OCI-LY3 (cell line): ENCODE measurements at regions not wholly inside any gene's neighbourhood (a gene's known extent, or its start where the extent isn't known, plus 50 kb on each side); places are given as distances from the start of the nearest gene placed in this dataset.

Source experiments
- H2AFZ ChIP-seq: fragments of 200-600, 300-600 bp; shearing (Covaris generic); 2 replicates; pipeline ENCODE4 v1.6.0; 2014; ENCODE audit warnings: antibody characterized with exemption, low read depth, low read length
- H3K27ac ChIP-seq: fragments of 200-600, 300-600 bp; sonication (generic); 2 replicates; pipeline ENCODE4 v1.5.1; 2014; ENCODE audit warnings: mild to moderate bottlenecking, low read length, moderate library complexity, mixed read lengths
- H3K27me3 ChIP-seq: fragments of 200-600, 300-600 bp; sonication (generic); 2 replicates; pipeline ENCODE4 v1.6.1; 2014; ENCODE audit warnings: low read depth, low read length, mixed read lengths
- H3K36me3 ChIP-seq: fragments of 200-600, 300-600 bp; sonication (generic); replicated peaks from 2 replicates; pipeline ENCODE3; 2014; ENCODE audit warnings: low read depth, low read length, mixed read lengths
- H3K4me1 ChIP-seq: fragments of 300-600, 200-600 bp; sonication (generic); 2 replicates; pipeline ENCODE4 v1.6.1; 2014; ENCODE audit warnings: low read length, mixed read lengths
- H3K4me2 ChIP-seq: fragments of 200-600, 300-600 bp; sonication (generic); 2 replicates; pipeline ENCODE4 v1.6.1; 2014; ENCODE audit warnings: low read length, mixed read lengths
- H3K4me3 ChIP-seq: fragments of 300-600, 200-600 bp; sonication (generic); 2 replicates; pipeline ENCODE4 v1.5.1; 2014; ENCODE audit warnings: antibody characterized with exemption, mild to moderate bottlenecking, low read length, moderate library complexity
- H3K79me2 ChIP-seq: fragments of 300-600, 200-600 bp; shearing (Covaris generic); 2 replicates; pipeline ENCODE4 v1.6.1; 2014; ENCODE audit warnings: mild to moderate bottlenecking, low read length, mixed read lengths
- H3K9ac ChIP-seq: fragments of 300-600, 200-600 bp; shearing (Covaris generic); 2 replicates; pipeline ENCODE4 v1.6.0; 2014; ENCODE audit warnings: mild to moderate bottlenecking, low read length, moderate library complexity
- H3K9me3 ChIP-seq: fragments of 200-600, 300-600 bp; shearing (Covaris generic); 2 replicates; pipeline ENCODE4 v1.6.1; 2014; ENCODE audit warnings: low read length, mixed read lengths; ENCODE audit not compliant: insufficient read depth
- H4K20me1 ChIP-seq: fragments of 200-600, 300-600 bp; sonication (generic); 2 replicates; pipeline ENCODE4 v1.6.1; 2016; ENCODE audit warnings: low read length, mixed read lengths; ENCODE audit not compliant: insufficient read depth
- EZH2phosphoT487 ChIP-seq: fragments of 200-600 bp; shearing (Covaris generic); IDR thresholded peaks from 2 replicates; pipeline ENCODE4 v1.6.1; 2018; ENCODE audit warnings: antibody characterized with exemption, mixed run types, low read depth
- TF ChIP-seq, protein P1 (sequence below): fragments of 200-600, 300-600 bp; sonication (generic); IDR thresholded peaks from 2 replicates; pipeline ENCODE4 v1.5.1; 2014; ENCODE audit warnings: antibody characterized with exemption, low read length, low read depth

GRCh38 chr6:16949716-16950115 lies 152.1 kb upstream of the STMND1 start:
- Histone ChIP-seq H3K36me3 (no peaks in the 10 kb centered on the region), H3K27me3 (peaks cover 5% of the 10 kb centered on the region; the same call in 1 of the 2 replicates), H3K4me1 (no peaks in the 10 kb centered on the region), H2AFZ (no peak overlapping the region), H3K27ac (no peak overlapping the region), H3K79me2 (no peaks in the 10 kb centered on the region), H3K4me3 (no peak overlapping the region), H3K9ac (no peak overlapping the region), H3K4me2 (no peak overlapping the region), H4K20me1 (no peaks in the 10 kb centered on the region), H3K9me3 (no peaks in the 10 kb centered on the region)
- TF ChIP-seq EZH2phosphoT487: no peak
- TF ChIP-seq, protein P1, sequence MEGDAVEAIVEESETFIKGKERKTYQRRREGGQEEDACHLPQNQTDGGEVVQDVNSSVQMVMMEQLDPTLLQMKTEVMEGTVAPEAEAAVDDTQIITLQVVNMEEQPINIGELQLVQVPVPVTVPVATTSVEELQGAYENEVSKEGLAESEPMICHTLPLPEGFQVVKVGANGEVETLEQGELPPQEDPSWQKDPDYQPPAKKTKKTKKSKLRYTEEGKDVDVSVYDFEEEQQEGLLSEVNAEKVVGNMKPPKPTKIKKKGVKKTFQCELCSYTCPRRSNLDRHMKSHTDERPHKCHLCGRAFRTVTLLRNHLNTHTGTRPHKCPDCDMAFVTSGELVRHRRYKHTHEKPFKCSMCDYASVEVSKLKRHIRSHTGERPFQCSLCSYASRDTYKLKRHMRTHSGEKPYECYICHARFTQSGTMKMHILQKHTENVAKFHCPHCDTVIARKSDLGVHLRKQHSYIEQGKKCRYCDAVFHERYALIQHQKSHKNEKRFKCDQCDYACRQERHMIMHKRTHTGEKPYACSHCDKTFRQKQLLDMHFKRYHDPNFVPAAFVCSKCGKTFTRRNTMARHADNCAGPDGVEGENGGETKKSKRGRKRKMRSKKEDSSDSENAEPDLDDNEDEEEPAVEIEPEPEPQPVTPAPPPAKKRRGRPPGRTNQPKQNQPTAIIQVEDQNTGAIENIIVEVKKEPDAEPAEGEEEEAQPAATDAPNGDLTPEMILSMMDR: no peak

DNA sequence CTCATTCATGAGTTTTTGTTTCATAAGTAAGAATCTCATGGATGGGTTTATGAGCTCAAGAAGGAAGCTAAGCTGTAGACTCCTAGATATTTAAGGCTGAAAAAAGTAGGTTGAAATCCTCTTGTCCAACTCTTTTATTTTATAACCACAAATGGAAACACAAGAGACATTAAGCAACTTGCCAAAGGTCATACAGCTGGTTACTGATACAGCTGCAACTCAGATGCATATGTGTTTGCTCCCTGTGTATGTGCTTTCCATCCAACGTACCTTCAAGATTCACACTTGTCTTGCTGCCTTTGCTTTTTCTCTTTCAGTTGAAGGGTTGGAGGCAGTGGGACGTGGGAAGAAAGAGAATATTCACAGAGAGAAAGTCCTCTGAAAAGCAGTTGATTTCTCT lies 153.5 kb upstream of the STMND1 start:
- Histone ChIP-seq H3K9me3 (no peaks in the 10 kb centered on the region), H4K20me1 (no peaks in the 10 kb centered on the region), H3K36me3 (no peaks in the 10 kb centered on the region), H3K27me3 (peaks cover 2% of the 10 kb centered on the region; the same call in 1 of the 2 replicates), H3K4me2 (no peak overlapping the region), H3K27ac (no peak overlapping the region), H2AFZ (no peak overlapping the region), H3K79me2 (no peaks in the 10 kb centered on the region), H3K4me3 (no peak overlapping the region), H3K4me1 (no peaks in the 10 kb centered on the region), H3K9ac (no peak overlapping the region)
- TF ChIP-seq, protein P1: no peak
- no peak for TF ChIP-seq EZH2phosphoT487

GRCh38 chr6:16947375-16948015 lies 154.4 kb upstream of the STMND1 start:
- Histone ChIP-seq H2AFZ (no peak overlapping the region), H3K27me3 (no peaks in the 10 kb centered on the region), H3K79me2 (no peaks in the 10 kb centered on the region), H3K4me3 (no peak overlapping the region), H3K9ac (no peak overlapping the region), H3K4me1 (no peaks in the 10 kb centered on the region), H3K27ac (no peak overlapping the region), H4K20me1 (no peaks in the 10 kb centered on the region), H3K36me3 (no peaks in the 10 kb centered on the region), H3K4me2 (no peak overlapping the region), H3K9me3 (no peaks in the 10 kb centered on the region)
- TF ChIP-seq, protein P1: no peak
- TF ChIP-seq EZH2phosphoT487: no peak

DNA sequence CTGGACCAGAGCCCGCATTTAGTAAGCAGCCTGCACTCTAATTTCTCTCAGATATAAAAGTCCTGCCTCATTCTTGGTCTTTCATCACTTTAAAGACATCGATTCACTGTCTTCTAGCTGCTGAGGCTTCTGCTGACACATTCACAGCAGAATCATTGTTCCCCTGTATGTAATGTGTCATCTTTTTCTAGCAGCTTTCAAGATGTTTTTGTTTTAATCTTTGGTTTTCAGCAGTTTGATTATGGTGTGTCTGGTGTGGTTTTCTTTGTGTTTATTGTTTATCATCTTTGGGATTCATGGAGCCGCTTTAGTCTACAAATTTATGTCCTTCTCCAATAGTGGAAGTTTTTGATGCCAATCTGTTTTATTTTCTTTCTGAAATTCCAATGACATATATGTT lies 157.3 kb upstream of the STMND1 start:
- H3K9ac ChIP-seq: no peak overlapping the region
- no peak overlapping the region for H3K27ac ChIP-seq
- no peaks in the 10 kb centered on the region for H3K36me3 ChIP-seq
- H3K9me3 ChIP-seq: no peaks in the 10 kb centered on the region
- H2AFZ ChIP-seq: no peak overlapping the region
- TF ChIP-seq, protein P1: no peak
- TF ChIP-seq EZH2phosphoT487: no peak
- H3K4me2 ChIP-seq: no peak overlapping the region
- H3K4me3 ChIP-seq: no peak overlapping the region
- H3K4me1 ChIP-seq: no peaks in the 10 kb centered on the region
- no peaks in the 10 kb centered on the region for H3K27me3 ChIP-seq
- no peaks in the 10 kb centered on the region for H4K20me1 ChIP-seq
- H3K79me2 ChIP-seq: no peaks in the 10 kb centered on the region
